OCI-LY7 (cell line): ENCODE measurements at regions not wholly inside any gene's neighbourhood (a gene's known extent, or its start where the extent isn't known, plus 50 kb on each side); places are given as distances from the start of the nearest gene placed in this dataset.

Experiments
- EZH2phosphoT487 ChIP-seq: fragments of 200-600 bp; sonication (generic); IDR thresholded peaks from 2 replicates; pipeline ENCODE4 v1.6.1; 2018; ENCODE audit warnings: low read depth, borderline replicate concordance, mild to moderate bottlenecking, mixed run types, antibody characterized with exemption, low read length, moderate library complexity, mixed read lengths
- TF ChIP-seq, protein P1 (sequence below): fragments of 200-600 bp; sonication (generic); conservative IDR thresholded peaks from 2 replicates; pipeline ENCODE4 v1.5.1; 2014; ENCODE audit warnings: mild to moderate bottlenecking, antibody characterized with exemption, low read length, moderate library complexity, mixed read lengths

DNA sequence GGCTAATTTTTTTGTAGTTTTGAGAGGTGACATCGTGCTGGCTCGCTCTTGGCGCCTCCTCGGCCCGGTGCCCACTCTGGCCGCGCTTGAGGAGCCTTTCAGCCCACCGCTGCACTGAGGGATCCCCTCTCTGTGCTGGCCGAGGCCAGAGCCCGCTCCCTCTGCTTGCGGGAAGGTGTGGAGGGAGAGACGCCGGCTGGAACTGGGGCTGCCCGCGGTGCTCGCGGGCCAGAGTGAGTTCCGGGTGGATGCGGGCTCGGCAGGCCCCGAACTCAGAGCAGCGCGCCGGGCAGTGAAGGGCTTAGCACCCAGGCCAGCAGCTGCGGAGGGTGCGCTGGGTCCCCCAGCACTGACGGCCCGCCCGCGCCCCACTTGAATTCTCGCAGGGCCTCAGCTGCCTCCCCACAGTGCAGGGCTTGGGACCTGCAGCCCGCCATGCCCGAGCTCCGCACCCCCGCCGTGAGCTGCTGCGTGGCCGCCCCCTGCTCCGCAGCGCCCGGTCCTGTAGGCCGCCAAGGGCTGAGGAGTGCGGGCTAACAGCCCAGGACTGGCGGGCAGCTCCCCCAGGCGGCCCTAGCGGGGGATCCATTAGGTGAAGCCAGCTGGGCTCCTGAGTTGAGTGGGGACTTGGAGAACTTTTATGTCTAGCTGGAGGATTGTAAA, 113.2 kb upstream of the ZSWIM2 start:
- TF ChIP-seq, protein P1, sequence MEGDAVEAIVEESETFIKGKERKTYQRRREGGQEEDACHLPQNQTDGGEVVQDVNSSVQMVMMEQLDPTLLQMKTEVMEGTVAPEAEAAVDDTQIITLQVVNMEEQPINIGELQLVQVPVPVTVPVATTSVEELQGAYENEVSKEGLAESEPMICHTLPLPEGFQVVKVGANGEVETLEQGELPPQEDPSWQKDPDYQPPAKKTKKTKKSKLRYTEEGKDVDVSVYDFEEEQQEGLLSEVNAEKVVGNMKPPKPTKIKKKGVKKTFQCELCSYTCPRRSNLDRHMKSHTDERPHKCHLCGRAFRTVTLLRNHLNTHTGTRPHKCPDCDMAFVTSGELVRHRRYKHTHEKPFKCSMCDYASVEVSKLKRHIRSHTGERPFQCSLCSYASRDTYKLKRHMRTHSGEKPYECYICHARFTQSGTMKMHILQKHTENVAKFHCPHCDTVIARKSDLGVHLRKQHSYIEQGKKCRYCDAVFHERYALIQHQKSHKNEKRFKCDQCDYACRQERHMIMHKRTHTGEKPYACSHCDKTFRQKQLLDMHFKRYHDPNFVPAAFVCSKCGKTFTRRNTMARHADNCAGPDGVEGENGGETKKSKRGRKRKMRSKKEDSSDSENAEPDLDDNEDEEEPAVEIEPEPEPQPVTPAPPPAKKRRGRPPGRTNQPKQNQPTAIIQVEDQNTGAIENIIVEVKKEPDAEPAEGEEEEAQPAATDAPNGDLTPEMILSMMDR = no peak
- TF ChIP-seq EZH2phosphoT487 = no peak
